HG03432 (cell line): ENCODE measurements at regions not wholly inside any gene's neighbourhood (a gene's known extent, or its start where the extent isn't known, plus 50 kb on each side); places are given as distances from the start of the nearest gene placed in this dataset.
"Not testable (repeated sequence)": the region's sequence is repeated elsewhere in the genome, so short reads cannot be mapped to it uniquely, and the experiment has no call there.

Source experiments
- ATAC-seq: cut with Tn5 transposase; IDR thresholded peaks from one replicate; pipeline ENCODE4 v1.9.1; 2021; ENCODE audit warnings: mild to moderate bottlenecking, moderate library complexity; ENCODE audit not compliant: unreplicated experiment

GRCh38 chr1:208979776-208980175 lies 603.7 kb upstream of the CAMK1G start:
- ATAC-seq = no peak

DNA sequence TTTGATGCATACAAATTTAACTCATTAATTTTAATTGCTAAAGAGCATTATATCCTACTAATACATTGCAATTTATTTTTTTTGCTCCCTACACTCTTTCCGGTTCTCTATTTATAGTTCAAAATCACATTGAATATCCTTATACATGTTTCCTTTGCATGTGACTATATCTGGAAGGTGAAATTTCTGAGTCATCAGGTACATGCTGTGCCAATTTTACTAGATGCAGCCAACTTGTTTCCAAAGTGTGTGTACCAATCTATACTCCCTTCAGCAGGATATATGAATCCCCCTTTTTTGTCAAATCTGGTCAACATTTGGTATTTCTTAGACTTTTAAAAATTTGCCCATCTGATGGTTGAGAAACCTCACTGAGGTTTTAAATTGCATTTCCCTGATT lies 602.9 kb upstream of the CAMK1G start:
- ATAC-seq = no peak

GRCh38 chr1:208985231-208985630 lies 598.3 kb upstream of the CAMK1G start:
- ATAC-seq = no peak

- ATAC-seq = peak; percentile 100
These were observed 594.7 kb upstream of the CAMK1G start for GRCh38 chr1:208988811-208989222.

- no peak for ATAC-seq
These were observed 593.1 kb upstream of the CAMK1G start for GRCh38 chr1:208990456-208990855.

- not testable (repeated sequence) for ATAC-seq
These were observed 586.5 kb upstream of the CAMK1G start for GRCh38 chr1:208997053-208997452.

DNA sequence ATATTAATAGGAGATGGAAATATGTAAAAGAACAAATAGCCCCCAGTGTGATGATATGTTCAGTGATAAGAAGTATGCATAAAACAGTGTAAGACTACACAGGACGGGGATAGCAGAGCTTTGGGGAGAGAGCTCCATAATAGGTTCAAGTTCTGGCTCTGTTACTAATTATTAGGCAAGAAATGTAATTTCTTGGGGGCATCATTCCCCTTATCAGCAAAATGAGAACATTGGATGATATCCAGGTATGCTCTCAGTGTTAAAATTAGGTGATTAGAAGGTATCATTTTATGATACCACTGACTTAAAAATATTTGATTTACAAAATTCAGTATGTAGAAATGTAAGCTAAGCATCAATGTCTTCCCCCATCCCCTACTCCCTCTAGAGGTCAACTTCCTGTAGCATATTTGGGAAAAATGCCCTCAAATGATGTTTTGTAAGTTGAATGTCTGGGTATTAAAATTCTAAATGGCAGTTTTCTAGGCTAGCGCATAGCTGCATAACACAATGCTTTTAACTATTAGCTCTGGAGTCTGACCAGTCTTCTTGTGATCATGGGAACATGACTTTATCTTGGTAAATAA lies 585.7 kb upstream of the CAMK1G start:
- ATAC-seq = no peak

DNA sequence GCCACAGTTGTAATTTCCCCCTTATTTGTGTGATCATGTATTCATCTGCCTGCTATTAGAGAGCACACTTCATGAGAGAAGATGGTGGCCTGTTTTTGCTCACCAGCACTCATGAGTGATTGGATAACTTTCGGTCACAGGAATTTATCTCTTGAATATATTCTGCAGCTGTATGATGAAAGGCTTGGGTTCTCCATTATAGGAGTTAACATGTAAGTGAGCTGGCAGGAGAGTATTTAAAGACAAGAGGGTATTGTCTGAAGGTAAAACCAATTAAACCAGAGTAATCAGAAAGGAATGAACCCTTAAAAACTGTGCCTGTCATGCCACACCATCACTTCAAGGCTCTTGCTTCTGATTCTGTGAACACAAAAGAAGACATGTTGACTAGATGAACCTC lies 574.9 kb upstream of the CAMK1G start:
- ATAC-seq = no peak

DNA sequence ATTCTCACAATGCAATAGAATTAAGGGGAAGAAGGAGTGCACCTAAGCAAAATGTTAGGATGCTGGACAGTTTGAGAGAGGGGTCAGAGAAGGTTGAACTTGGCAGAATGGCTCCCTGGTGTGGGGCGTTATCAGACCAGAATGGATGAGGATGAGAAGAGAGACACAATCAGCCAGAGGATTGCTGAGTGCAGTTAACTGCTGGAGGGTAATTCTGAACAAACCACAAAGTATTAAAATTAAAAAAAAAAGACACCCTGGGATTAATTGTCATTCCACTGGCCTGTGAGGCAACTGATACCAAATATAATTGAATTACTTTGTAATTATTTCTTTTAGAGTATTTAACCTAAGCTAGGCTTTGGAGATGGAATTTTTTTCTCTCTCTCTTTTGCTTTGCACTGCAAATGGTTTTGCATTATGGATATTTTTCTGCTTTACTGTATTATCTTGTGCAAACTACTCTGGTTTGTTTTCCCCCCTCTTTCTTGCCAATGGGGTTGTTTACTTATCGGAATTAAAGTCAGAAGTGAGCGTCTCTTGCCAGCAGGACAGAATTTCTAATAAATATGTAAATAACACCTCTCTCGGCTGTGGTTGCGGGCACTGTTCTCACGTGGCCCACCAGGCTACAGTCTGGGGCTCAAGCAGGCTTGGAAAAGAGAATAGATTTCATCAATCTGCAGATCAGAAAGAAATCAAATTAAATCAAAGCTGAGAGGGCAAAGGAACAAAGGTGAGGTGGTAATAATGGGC lies 572.9 kb upstream of the CAMK1G start:
- no peak for ATAC-seq

- ATAC-seq = no peak
These were observed 570.9 kb upstream of the CAMK1G start for GRCh38 chr1:209012443-209013196.

- ATAC-seq = no peak
These were observed 568.4 kb upstream of the CAMK1G start for GRCh38 chr1:209015092-209015491.

DNA sequence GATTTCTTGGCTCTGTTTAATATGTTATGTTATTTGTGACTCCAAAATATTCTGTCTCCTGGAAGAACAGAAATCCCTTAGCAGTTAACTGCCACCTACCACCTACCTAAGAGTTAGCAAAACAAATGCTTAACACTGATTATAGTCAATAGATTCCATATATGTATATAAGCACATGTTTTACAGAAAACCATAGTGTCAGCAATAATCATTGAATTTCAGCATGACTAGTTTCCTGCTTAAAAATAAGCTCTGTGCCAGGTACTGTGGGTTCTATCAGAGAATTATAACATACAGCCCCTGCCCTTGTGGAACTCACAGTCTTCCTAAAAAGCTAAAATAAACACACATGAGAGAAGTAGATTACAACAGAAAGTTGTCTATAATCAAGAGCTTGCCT lies 561.9 kb upstream of the CAMK1G start:
- no peak for ATAC-seq

- no peak for ATAC-seq
These were observed 559.7 kb upstream of the CAMK1G start for GRCh38 chr1:209023790-209024189.

- ATAC-seq = no peak
These were observed 553.8 kb upstream of the CAMK1G start for GRCh38 chr1:209029737-209030136.

DNA sequence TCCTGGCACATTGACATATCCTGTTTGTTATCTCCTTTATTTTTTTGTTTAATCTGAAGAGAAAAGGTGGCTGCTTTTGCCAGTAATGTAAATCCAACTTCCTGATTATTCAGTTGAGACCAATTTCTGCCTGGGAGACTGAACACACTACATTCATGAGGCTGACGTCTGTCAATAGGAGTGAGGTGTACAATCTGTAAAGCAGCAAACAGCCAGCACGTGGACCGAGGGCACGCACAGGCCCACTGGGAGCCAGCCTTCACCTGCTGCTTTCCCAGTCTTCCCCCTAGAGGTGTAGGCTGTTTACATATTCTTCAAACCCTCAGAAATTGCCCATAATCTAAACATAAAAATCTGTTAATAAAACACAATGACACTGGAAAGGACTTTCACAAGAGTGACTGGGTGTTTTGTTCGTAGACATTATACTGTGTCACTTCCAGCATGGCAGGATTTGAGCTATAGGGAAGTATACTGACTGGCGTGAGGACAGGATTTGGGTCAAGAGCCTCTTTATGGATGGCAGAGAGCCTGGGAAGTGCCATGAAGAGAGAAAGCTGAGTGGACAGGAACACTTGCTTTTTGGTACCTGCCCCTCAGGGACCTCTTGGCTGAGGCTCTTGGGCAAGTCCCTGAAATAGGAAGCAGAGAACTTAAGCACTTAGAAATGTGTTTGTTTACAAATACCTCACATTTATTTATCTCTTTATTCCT lies 552.9 kb upstream of the CAMK1G start:
- ATAC-seq = no peak

- ATAC-seq = no peak
These were observed 546.5 kb upstream of the CAMK1G start for GRCh38 chr1:209037064-209037463.

DNA sequence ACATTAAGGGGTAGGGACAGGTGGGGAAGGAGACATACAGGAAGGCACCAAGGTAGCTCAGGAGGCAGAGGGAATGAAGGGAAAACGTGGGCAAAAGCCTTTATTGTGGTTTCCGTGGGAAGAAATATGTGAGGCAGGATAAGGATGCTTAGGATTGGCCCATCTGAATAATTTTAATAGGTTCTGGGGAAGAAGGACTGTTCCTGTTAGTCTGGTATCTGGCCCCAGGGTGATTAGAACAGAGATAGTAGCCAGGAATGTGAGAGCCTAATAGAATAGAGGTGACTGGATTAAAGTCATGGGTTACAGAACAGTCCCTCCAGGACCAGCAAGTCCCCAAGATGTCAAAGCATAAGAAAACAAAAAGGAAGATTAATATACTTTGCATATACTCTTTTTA lies 545.2 kb upstream of the CAMK1G start:
- no peak for ATAC-seq

DNA sequence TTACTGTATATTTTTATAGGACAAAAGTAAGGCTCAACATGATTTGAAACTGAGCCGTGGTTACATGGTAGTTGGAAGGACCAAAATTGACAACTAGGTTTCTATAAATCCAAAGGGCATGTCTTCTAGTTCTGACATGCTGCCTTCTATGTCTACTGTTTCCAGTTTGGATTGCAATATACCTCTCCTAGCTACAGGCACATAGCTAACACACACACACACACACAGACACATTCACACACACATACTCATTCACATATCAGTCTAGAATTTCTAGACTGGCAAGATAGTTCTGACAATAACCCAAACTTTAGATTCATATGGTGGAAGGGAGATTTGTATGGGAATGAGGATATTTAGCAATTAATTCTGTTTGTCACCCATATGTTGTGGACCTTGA lies 544.8 kb upstream of the CAMK1G start:
- ATAC-seq = no peak

GRCh38 chr1:209040351-209040750 lies 543.2 kb upstream of the CAMK1G start:
- ATAC-seq = no peak

GRCh38 chr1:209041927-209042326 lies 541.6 kb upstream of the CAMK1G start:
- no peak for ATAC-seq

- no peak for ATAC-seq
These were observed 541.1 kb upstream of the CAMK1G start for GRCh38 chr1:209042413-209042812.
